ENCODE measurements at regions not wholly inside any gene's neighbourhood (a gene's known extent, or its start where the extent isn't known, plus 50 kb on each side); places are given as distances from the start of the nearest gene placed in this dataset.

GRCh38 chr1:29544406-29544805 lies 308.1 kb downstream of the PTPRU start (continued):
- TF ChIP-seq ESRRA (IDR thresholded peaks at IDR 0.05; ENCODE audit: low read length) (no peak), MEF2A (IDR thresholded peaks at IDR 0.05; ENCODE audit: insufficient read depth, low read depth, low read length) (no peak), MLLT1 (IDR thresholded peaks at IDR 0.05) (no peak), BCL3 (IDR thresholded peaks at IDR 0.05; ENCODE audit: borderline replicate concordance, insufficient read depth, low read depth, low read length, poor library complexity, severe bottlenecking) (no peak), IRF5 (IDR thresholded peaks at IDR 0.05; ENCODE audit: borderline replicate concordance) (no peak), RUNX3 (IDR thresholded peaks at IDR 0.05; ENCODE audit: low read length) (no peak)

GRCh38 chr1:29543586-29543985 lies 307.3 kb downstream of the PTPRU start:
- Histone ChIP-seq H3K36me3 (ENCODE audit: control insufficient read depth in 2 of 2, insufficient read depth in 2 of 2, low read length in 1 of 2) (no peaks in the 10 kb centered on the region), H3K27me3 (replicated peaks in 1 of 2; ENCODE audit: control insufficient read depth in 2 of 2, insufficient read depth in 2 of 2, low read length in 1 of 2) (no peaks in the 10 kb centered on the region; a peak in 1 of 4 replicates), H2AFZ (ENCODE audit: control insufficient read depth, low read depth, low read length) (no peak overlapping the region), H3K9ac (ENCODE audit: control insufficient read depth, insufficient read depth, low read length) (no peak overlapping the region), H3K4me3 (no peak overlapping the region), H4K20me1 (ENCODE audit: control insufficient read depth, insufficient read depth) (no peaks in the 10 kb centered on the region), H3K4me1 (ENCODE audit: control insufficient read depth, insufficient read depth, low read length) (no peaks in the 10 kb centered on the region), H3K4me2 (ENCODE audit: control insufficient read depth, insufficient read depth) (no peak overlapping the region), H3K27ac (ENCODE audit: control insufficient read depth, insufficient read depth) (no peak overlapping the region), H3K9me3 (replicated peaks; ENCODE audit: control insufficient read depth, insufficient read depth, low read length) (no peaks in the 10 kb centered on the region), H3K79me2 (ENCODE audit: control insufficient read depth, insufficient read depth, low read length) (no peaks in the 10 kb centered on the region)
- no peak for TF ChIP-seq ZBED1 (IDR thresholded peaks at IDR 0.05; ENCODE audit: borderline replicate concordance)
- TF ChIP-seq POU2F2 (IDR thresholded peaks at IDR 0.05; ENCODE audit: borderline replicate concordance, low read depth, low read length), result no peak
- RAD21 ChIA-PET (ENCODE audit: unreplicated experiment), result no interaction called here
- DNase-seq (ENCODE audit: low read depth, low spot score) (no peak), FAIRE-seq (no peak), ATAC-seq (no peak)
- SMC1A ChIA-PET (ENCODE audit: uncharacterized antibody, unreplicated experiment), result no interaction called here
- CTCF ChIA-PET, result no interaction called here
- in situ Hi-C loops (cut with MboI), result no loop called here
- WGBS (ENCODE audit: insufficient coverage, insufficient replicate concordance, low lambda C conversion rate, missing lambda C conversion rate), result 4% methylated on average over 6 of the region's 6 CpGs
- POLR2A ChIA-PET, result no interaction called here
- intact Hi-C loops (cut with micrococcal nuclease; ENCODE audit: unreplicated experiment), result no loop called here
- no TSS peak for BruUV-seq (replicated peaks)
